Medulla oblongata (tissue), 1 donor: ENCODE measurements at regions not wholly inside any gene's neighbourhood (a gene's known extent, or its start where the extent isn't known, plus 50 kb on each side); places are given as distances from the start of the nearest gene placed in this dataset.

Source experiments
- DNase-seq: peaks from one replicate; pipeline ENCODE4 v3.0.0-alpha.2; 2015; ENCODE audit errors: extremely low spot score

DNA sequence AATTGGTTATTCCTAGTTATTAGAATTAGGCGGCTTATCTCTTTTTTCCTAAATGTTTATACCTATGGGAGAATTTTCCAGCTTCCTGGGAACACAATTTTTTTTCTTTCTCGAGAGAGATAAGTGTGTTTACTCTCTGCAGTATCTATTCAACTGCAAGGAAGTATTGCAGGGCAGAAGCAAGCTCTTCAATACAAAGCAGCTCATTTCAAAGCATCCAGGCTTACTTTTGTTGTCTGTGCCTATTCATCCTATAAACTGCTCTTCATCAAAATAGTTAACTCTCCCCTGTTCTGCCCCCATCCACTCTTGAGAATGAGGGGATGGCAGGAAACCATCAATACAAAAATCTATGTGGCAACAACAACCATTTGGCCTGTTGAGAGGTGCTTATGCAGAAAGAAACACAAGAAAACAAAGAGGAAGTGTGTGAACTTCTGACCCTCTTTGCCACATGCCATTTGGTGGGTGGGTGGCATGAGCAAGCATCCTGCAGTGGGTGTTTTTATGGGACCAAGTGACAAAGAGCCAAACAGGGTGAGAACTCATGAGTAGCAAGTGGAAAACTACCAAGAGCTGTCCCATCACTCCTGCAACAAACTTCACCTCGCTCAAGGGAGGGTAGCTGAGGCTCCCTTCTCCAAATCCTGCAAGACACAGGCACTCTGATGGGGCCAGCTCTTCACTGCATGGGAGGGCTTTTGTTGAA, 50.6 kb upstream of the MRPS6 start:
- DNase-seq = peak; percentile 21

DNA sequence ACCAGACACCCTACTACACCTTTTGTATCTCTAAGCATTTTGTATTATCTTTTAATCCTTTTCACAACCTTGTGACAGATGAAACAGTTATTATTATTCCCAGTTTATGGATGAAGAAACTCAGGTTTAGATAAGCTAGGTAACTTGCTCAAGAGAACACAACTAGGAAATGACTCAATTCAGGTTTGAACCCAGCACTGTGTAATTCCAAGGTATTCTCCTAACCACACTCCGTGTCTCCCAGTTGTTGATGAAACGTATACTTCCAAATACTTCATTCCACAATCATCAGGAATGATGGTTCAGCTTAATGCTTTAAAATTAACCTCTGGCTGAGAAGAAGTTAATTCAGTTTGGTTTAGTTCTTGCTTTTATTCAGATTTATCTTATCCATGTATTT, 51.7 kb upstream of the MRPS6 start:
- DNase-seq = no peak

DNA sequence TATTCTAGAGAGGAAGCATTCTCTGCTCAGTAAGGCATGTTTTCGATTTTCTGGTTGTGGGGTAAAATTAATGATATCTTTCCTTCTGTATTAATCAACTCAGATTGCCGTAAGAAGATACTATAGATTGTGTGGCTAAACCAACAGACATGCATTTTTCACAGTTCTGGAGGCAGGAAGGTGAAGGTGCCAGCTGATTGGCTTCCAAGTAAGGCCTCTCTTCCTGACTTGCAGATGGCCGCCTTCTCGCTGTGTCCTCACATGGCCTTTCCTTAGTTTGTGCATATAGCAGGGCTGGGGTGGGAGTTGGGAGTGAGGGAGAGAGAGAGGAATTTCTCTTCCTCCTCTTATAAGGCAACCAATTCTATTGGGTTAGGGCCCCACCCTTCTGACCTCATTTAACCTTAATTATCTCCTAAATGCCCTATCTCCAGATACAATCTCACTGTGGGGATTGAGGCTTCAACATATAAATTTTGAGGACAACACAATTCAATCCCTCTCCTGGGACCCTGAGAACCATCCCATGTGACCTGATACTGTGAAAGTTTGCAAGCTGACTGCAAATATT, 52.3 kb upstream of the MRPS6 start:
- no peak for DNase-seq

DNA sequence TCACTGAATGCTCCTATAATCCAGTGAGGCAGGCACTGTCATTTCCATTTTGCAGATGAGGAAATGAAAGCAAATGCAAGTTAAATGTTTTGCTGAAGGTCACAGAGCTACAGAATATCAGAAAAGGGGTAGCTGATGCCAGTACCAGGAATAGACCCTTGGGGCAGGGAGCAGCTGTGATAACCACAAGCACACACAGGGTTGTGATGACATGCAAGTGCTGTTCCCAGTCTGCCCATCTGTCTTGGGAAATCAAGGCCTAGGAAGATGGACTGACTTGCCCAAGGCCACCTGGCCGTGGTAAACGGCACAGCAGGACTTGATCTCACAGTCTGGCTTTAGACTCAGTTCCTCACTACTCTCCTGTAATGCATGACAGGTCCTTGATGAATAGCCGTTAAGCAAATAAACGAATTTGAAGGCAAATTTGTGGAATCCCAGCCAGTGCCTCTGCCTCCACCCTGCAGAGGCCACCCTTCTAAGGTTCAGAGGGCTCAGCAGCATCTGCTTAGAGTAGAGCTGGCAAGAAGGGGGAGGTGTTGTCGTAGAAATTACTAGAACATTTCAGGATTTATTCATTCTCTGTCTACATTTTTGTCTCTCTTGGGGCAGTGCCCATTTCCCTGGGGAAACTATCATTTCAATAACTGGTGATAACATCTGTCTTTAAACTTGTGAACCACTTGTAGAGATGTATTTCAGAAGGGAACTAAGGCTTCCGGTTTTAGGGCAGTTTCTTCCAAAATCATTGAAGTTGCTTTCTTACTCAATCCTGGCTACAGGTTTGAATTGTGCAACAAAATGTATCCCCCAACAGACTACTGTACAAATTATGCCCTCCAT, 53.2 kb upstream of the MRPS6 start:
- DNase-seq = peak; percentile 23

DNA sequence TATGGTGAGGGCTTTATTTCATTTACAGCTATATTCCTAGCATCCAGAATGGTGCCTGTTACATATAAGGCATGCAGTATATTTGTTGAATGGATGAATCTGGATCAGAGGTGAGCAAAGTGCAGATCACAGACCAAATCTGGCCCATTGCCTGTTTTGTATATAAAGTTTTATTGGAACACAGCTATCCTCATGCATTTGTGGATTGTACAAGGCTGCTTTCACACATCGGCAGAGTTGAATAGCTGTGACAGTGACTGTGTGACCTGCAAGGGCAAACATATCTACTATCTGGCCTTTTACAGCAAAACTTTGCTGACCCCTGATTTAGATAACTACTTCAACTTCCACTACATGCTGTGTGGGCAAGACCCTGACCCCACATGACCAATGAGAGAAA, 54.0 kb upstream of the MRPS6 start:
- DNase-seq = no peak

DNA sequence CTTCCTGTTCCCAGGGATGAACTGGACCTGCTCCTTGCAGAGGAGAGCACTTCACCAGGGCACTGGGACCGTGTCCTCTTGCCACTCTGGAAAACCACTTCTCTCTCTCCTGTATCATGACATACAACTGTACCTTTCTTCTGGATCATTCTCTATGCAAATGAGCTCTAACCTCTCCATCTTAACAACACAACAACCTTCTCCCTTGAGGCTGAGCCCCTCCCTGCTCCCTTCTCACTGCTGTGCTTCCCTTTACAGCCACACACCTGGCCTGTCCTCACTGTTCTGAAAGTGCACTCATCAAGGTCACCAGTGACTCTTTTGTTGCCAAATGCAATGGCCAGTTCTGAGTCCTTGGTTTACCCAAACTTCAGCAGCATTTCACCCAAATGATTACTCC, 54.5 kb upstream of the MRPS6 start:
- DNase-seq = no peak

DNA sequence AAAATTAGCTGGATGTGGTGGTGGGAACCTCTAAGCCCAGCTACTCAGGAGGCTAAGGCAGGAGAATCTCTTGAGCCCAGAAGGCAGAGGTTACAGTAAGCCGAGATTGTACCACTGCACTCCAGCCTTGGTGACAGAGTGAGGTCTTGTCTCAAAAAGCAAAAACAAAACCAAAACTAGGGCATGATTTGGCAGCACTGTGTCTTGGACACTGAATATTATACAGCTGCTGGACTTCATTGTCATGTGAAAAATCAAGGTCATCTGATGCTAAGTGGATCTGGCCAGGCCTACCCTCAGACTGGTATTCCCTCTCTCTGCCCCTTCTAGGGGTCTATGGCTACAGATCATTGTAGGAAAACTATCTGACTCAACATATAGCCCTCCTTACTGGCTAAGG, 55.2 kb upstream of the MRPS6 start:
- DNase-seq = no peak

DNA sequence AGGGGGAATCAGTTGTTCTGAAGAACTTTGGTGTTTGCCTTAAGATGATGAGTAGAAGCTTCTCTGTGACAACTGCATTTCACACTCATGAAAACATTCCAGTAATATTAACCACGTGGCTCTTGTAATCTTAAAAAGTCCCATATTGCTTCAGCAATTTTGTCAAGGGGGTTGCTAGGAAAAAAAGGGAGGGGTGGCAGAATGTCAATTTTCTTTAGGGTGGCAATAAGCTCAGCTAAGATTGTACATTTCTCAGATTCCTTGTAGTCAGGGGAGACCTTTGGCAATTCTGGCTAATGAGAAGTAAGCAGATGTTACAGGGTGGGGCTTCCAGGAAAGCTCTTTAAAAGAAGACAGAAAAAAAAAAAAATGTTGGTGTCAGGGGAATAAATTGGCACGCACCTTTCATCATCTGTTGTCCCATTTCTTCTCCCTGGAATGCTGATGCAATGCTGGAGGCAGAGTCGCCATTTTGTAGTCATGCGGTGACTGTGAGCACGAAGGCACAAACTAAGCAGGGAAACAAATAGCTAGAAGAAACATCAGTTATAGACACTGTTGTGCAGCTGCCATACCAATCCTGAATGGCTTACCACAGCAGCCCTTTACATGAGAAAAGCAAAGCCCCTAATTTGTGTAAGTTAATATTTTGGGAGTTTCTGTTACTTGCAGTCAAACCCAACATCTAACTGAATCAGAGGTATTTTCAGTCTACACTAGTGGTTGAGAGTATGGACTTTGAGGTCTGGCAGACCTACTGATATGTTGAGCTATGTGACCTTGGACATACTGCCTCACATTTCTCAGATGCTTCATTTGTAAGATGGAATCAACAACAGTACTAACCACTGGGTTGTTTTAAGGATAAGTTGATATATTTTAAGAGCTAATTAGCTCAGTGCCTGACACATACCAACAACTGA, 56.1 kb upstream of the MRPS6 start:
- no peak for DNase-seq

DNA sequence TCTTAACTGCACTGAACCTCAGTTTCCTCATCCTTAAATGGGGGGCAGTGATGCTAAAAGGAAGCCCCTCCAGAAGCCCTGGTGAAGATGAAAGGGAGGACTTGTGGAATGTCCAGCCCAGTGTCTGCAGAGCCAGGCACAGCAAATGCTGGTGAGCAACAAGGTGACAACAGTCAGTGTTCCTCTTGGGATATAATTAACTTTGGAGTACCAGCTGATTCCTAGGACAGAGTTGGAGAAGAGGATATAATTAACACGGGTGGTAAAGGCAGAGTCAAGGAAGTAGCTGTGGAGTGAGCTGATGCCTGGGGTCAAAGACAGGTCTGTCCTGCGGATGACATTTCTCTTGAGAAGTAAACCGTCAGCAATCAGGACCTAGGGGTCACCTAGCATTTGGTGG, 60.7 kb upstream of the MRPS6 start:
- DNase-seq = no peak

DNA sequence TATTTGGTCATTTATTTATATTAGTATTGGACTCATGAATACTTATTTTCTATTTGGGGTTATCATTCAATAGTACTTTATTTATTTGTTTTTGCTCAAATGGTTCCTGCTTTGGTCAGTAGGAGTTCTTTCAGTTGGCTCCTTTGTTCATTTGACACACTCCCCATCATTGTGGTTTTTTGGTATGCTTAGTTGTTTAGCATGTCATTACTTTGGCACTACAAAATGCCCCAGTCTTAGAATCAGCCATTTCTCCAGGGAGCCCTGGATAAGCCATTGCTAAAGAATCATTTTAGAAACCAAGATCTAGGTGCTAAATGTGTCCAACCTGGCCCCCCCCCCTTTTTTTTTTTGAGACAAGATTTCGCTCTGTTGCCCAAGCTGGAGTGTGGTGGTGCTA, 61.7 kb upstream of the MRPS6 start:
- DNase-seq = no peak

DNA sequence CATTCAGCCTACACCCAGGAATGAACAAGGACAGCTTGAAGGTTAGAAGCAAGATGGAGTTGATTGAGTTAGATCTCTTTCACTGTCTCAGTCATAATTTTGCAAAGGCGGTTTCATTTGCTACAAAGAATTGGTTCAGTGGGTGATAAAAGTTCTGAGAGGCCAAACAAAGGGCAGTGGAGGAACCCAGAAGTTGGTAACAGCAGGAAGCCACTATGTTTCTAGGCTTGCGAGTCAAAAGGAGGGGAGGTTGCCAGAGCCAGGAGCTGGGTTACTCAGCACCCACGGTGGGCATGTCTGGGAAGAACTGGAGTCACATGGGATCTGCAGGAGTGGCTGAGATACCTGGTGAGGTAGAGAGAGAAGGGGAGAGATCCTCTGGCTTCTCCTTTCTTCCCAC, 64.2 kb upstream of the MRPS6 start:
- DNase-seq = no peak

DNA sequence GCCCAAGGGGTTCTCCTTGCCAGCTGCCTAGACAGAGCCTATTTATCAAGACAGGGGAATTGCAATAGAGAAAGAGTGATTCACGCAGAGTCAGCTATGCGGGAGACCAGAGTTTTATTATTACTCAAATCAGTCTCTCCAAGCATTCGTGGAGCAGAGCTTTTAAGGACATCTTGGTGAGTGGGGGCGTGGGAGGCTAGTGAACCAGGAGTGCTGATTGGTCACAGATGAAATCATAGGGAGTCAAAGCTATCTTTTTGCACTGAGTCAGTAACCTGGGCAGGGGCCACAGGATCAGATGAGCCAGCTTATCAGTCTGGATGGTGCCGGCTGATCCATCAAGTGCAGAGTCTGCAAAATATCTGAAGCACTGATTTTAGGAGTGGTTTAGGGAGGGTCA, 64.8 kb upstream of the MRPS6 start:
- no peak for DNase-seq

DNA sequence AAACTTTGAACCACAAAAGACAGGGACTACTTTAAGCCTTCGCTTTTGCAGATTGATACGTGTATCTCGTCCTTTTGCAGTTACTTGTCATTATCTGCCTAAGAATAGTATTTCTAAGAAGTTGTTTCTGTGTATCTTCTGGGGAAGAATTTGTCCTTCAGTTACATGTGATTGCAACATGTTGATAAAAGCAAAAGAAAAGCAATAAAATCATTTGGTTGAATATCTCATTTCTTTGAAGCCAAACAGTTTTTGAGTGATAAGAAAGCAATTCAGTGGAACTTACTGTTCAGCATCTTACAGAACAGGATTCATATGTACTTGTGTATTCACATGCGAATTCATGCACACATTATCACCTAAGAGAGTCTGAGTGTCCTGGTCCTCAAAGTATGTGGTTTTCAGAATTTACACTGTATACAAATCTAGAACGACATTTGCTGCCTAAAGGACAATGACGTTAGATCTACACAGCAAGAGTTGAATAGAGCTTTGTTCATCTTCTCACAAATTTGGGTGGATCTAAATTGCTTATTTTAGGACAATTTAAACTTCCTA, 66.7 kb upstream of the MRPS6 start:
- DNase-seq = no peak

DNA sequence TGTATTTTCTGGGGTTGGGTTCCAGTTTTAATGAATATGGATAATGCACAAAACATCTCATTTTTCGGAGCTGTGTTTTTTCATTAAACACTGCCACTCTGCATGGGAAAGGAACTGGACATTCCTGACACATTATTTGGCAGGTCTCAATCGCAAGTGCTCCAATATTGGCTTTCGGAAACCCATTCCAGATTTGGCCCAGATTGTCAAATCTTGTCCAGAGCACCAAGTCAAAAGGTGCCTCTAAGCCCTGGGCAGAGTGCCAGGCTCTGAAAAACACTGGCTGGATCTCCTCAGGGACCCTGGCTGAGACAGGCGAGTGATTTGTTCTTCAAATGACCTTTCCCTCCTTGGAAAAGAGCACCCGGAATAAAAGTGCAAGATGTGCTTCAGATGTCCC, 68.4 kb upstream of the MRPS6 start:
- peak; percentile 51 for DNase-seq

DNA sequence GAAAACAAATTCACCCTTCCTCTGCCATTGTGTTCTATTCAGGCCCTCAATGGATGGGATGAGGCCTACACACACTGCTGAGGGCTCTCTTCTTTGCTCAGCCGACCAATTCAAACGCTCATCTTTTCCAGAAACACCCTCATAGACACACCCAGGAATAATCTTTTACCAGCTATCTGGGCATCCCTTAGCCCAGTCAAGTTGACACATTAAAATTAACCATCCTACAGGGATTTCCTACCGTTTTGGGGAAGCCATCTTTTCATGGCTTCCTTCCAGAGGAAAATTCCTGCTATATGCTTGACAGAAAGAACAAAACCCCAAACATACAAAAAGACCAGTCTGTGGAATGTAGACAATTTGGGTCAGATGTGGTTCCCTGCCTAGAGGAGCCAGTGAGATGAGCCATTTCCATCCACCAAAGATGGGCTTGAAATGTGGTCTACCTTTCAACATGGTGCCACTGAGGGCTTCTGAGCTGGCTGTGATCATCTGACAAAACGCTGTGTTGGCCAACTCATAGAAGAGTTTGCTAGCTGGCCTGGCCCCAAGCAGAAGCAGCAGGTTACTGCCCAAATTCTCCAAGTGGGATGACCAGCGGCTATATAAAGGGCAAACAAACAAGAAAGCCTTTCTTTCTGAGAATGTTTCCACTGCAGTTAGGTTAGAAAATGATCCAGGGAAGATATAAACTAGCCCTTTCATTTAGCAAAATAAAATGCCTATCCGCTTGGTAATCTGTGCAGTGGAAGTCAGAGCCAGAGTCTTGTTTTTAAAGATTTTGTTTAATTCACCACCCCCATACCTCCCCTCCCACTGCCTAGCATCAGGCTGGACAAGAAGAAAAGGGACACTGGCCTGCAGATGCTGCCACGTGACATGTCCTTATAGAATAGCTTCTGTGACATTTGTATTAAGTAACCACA, 69.1 kb upstream of the MRPS6 start:
- peak; percentile 10 for DNase-seq

DNA sequence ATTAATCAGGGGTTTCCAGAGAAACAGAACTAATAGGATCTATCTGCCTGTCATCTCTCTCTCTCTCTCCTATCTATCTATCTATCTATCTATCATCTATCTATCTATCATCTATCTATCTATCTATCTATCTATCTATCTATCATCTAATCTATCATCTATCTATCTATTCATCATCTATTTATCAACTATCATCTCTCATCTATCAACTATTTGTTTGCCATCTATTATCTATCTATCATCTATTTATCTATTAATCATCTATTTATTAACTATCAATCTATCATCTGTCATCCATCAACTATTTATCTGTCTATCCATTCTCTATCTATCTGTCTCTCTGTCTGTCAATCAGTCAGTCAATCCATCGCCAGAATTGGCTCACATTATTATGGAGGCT, 70.0 kb upstream of the MRPS6 start:
- DNase-seq = no peak

DNA sequence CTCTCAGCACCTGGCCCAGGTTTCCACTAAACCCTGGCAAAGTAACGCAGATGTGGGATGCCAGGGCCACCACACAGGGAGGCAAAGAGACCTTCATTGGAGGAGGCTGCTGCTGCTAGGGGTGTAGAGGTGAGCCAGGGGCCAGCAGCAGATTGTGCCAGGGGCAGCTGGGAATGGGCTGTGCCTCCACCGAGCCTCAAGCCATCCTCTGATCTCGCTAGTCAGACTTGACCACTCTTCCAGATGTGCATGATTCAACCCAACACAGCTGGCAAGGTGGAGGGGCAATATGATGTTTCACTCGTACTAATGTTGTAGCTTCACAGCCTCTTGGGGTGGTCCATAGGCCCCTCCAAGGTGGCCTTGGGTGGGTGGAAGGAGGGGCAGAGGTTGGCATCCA, 73.0 kb upstream of the MRPS6 start:
- DNase-seq = no peak

DNA sequence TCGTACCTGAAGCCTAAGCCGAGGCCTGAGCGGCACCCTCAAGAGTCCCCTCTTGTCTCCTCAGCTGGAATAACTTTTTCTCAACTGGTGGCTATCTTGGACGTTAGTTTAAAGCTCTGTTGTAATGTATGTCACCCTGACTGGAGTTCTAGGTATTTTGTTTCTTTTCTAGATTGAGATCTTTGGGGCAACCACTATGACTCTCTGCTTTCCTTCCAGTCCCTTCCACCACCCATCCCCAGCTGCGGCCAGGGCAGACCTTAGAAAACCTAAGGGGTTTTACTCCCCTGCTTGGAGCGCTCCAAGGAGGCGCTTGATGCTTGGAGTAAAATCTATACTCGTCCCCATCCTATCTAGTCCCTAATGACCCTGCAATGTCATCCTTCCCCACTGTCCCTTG, 74.6 kb upstream of the MRPS6 start:
- DNase-seq = no peak

DNA sequence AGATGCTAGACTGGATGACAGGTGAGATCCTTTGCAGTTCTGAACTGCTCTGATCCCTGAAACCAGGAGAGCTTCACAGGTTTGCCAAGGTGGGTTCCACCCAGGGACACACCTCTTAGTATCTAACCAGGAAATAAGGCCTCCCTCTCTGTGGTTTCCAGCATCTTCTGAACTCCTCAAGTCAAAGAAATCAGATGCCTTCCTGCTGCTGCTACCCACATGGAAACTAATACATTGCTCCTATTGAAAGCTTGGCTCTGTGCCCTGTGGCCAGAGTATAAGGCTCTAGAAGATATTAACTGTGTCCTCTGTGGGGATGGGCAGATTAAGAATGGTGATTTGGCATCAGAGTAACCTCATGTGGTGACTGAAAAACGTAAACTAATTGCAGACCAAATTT, 75.0 kb upstream of the MRPS6 start:
- no peak for DNase-seq

DNA sequence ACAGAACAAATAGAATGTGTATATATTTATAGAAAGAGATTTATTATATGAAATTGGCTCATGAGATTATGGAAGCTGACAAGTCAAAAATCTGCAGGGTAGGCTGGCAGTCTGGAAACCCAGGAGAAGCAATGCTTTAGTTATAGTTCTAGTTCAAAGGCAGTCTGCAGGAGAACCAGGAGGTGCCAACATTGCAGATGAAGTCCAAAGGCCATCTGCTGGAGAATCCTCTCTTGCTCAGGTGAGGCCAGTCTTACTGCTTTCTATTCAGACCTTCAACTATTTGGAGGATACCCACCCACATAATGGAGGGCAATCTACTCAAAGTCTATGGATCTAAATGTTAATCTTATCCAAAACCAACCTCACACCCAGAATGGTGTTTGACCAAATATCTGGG, 75.9 kb upstream of the MRPS6 start:
- DNase-seq = no peak

DNA sequence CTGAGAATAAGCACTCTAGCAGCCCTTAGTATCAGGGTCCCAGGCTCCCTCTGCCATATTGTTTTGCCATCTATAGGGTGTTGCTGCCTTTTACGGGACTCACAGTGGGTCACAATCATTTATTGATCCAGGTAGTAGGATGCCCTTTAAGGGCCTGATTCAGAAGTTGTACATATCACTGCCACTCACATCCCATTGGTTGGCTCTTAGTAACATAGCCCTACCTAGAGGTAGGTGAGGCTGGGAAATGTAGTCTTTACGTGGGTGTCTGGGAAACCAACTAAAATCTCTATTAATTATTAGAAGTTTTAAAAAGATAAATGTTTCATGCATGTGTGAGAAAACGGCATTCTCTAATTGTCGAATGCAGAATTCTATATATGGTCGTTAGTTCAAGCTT, 78.8 kb upstream of the ATP5PO start:
- no peak for DNase-seq
